Neutrophil (primary cell): ENCODE measurements at regions not wholly inside any gene's neighbourhood (a gene's known extent, or its start where the extent isn't known, plus 50 kb on each side); places are given as distances from the start of the nearest gene placed in this dataset.

Experiments
- H3K27ac ChIP-seq: fragments of 200-600 bp; sonication (generic); 2 replicates; pipeline ENCODE4 v1.5.1; 2016; ENCODE audit warnings: mild to moderate bottlenecking, moderate library complexity
- H3K27me3 ChIP-seq: fragments of 200-600 bp; sonication (generic); 2 replicates; pipeline ENCODE4 v1.6.0; 2016; ENCODE audit warnings: mild to moderate bottlenecking
- H3K36me3 ChIP-seq: fragments of 200-600 bp; sonication (generic); 2 replicates; pipeline ENCODE4 v1.5.1; 2017
- H3K4me1 ChIP-seq, 2 experiments: fragments of 200-600 bp in 1 of 2; sonication (generic) in 1 of 2; 1 replicate in 1 of 2; 2 replicates in 1 of 2; pipeline versions ENCODE4 v1.5.1 to v1.6.1; 2013 to 2016; ENCODE audit warnings: low read depth in 1 of 2, low read length in 1 of 2, mild to moderate bottlenecking in 1 of 2, moderate library complexity in 1 of 2; ENCODE audit not compliant: control insufficient read depth in 1 of 2, insufficient read depth in 1 of 2
- H3K4me3 ChIP-seq, 2 experiments: fragments of 200-600 bp in 1 of 2; sonication (generic) in 1 of 2; 1 replicate in 1 of 2; 2 replicates in 1 of 2; pipeline ENCODE4 v1.5.1; 2013 to 2016; ENCODE audit warnings: low read depth in 1 of 2, low read length in 1 of 2, mild to moderate bottlenecking in 1 of 2, moderate library complexity in 1 of 2
- H3K9me3 ChIP-seq: fragments of 200-600 bp; sonication (generic); 2 replicates; pipeline ENCODE4 v1.5.1; 2016
- CTCF ChIP-seq: fragments of 200-600 bp; sonication (generic); IDR thresholded peaks from 2 replicates; pipeline ENCODE4 v1.5.1; 2016; ENCODE audit warnings: antibody characterized with exemption

- H3K9me3 ChIP-seq = no peaks in the 10 kb centered on the region
- no peak for TF ChIP-seq CTCF
- no peak overlapping the region for H3K27ac ChIP-seq
- no peaks in the 10 kb centered on the region for H3K27me3 ChIP-seq
- H3K4me3 ChIP-seq = no peak overlapping the region
- H3K4me1 ChIP-seq = no peaks in the 10 kb centered on the region
- no peaks in the 10 kb centered on the region for H3K36me3 ChIP-seq
Observed at GRCh38 chr4:159444678-159445077, 341.8 kb downstream of the RAPGEF2 start.

- Histone ChIP-seq H3K9me3 (no peaks in the 10 kb centered on the region), H3K4me1 (no peaks in the 10 kb centered on the region), H3K4me3 (no peak overlapping the region), H3K36me3 (no peaks in the 10 kb centered on the region), H3K27me3 (no peaks in the 10 kb centered on the region), H3K27ac (no peak overlapping the region)
- TF ChIP-seq CTCF = no peak
Observed at GRCh38 chr4:159445692-159446091, 342.8 kb downstream of the RAPGEF2 start.

- Histone ChIP-seq H3K27me3 (no peaks in the 10 kb centered on the region), H3K27ac (no peak overlapping the region), H3K4me1 (no peaks in the 10 kb centered on the region), H3K36me3 (no peaks in the 10 kb centered on the region), H3K9me3 (no peaks in the 10 kb centered on the region), H3K4me3 (no peak overlapping the region)
- TF ChIP-seq CTCF = no peak
Observed at GRCh38 chr4:159446266-159446976, 343.5 kb downstream of the RAPGEF2 start.

- no peaks in the 10 kb centered on the region for H3K27me3 ChIP-seq
- no peaks in the 10 kb centered on the region for H3K36me3 ChIP-seq
- H3K4me1 ChIP-seq = no peaks in the 10 kb centered on the region
- no peaks in the 10 kb centered on the region for H3K9me3 ChIP-seq
- no peak overlapping the region for H3K27ac ChIP-seq
- no peak for TF ChIP-seq CTCF
- no peak overlapping the region for H3K4me3 ChIP-seq
Observed at GRCh38 chr4:159447296-159447695, 344.4 kb downstream of the RAPGEF2 start.

- no peak for TF ChIP-seq CTCF
- Histone ChIP-seq H3K4me1 (no peaks in the 10 kb centered on the region), H3K27me3 (no peaks in the 10 kb centered on the region), H3K36me3 (no peaks in the 10 kb centered on the region), H3K4me3 (no peak overlapping the region), H3K9me3 (no peaks in the 10 kb centered on the region), H3K27ac (no peak overlapping the region)
Observed at GRCh38 chr4:159451006-159451405, 348.1 kb downstream of the RAPGEF2 start.
